ENCODE measurements at regions not wholly inside any gene's neighbourhood (a gene's known extent, or its start where the extent isn't known, plus 50 kb on each side); places are given as distances from the start of the nearest gene placed in this dataset.

- DNase-seq: no peak
Measured at GRCh38 chr10:8233832-8234259, 179.4 kb downstream of the GATA3 start.

- no peak for DNase-seq
Measured at GRCh38 chr10:8235253-8236027, 181.0 kb downstream of the GATA3 start.

GRCh38 chr10:8238986-8239385 lies 184.5 kb downstream of the GATA3 start:
- DNase-seq: no peak

- DNase-seq: no peak
Measured at GRCh38 chr10:8240861-8241260, 186.4 kb downstream of the GATA3 start.

- DNase-seq: no peak
Measured at GRCh38 chr10:8242295-8242872, 187.9 kb downstream of the GATA3 start.

- DNase-seq: no peak
Measured at GRCh38 chr10:8245131-8245813, 190.8 kb downstream of the GATA3 start.

GRCh38 chr10:8245814-8246142 lies 191.3 kb downstream of the GATA3 start:
- DNase-seq: no peak

GRCh38 chr10:8246548-8246947 lies 192.1 kb downstream of the GATA3 start:
- DNase-seq: no peak

GRCh38 chr10:8247191-8247590 lies 192.7 kb downstream of the GATA3 start:
- no peak for DNase-seq

- no peak for DNase-seq
Measured at GRCh38 chr10:8248868-8249267, 194.4 kb downstream of the GATA3 start.

GRCh38 chr10:8254350-8254749 lies 199.9 kb downstream of the GATA3 start:
- no peak for DNase-seq

GRCh38 chr10:8255301-8255700 lies 200.8 kb downstream of the GATA3 start:
- DNase-seq: no peak

- no peak for DNase-seq
Measured at GRCh38 chr10:8260645-8261044, 206.2 kb downstream of the GATA3 start.

- DNase-seq: no peak
Measured at GRCh38 chr10:8262317-8262716, 207.8 kb downstream of the GATA3 start.

GRCh38 chr10:8269976-8270375 lies 215.5 kb downstream of the GATA3 start:
- DNase-seq: no peak

- DNase-seq: no peak
Measured at GRCh38 chr10:8272794-8273425, 218.4 kb downstream of the GATA3 start.

GRCh38 chr10:8273749-8274148 lies 219.3 kb downstream of the GATA3 start:
- DNase-seq: no peak

GRCh38 chr10:8275911-8276310 lies 221.4 kb downstream of the GATA3 start:
- peak; percentile 1 for DNase-seq

- DNase-seq: no peak
Measured at GRCh38 chr10:8278099-8278498, 223.6 kb downstream of the GATA3 start.

- DNase-seq: no peak
Measured at GRCh38 chr10:8279598-8279997, 225.1 kb downstream of the GATA3 start.

- no peak for DNase-seq
Measured at GRCh38 chr10:8280946-8281345, 226.5 kb downstream of the GATA3 start.

- no peak for DNase-seq
Measured at GRCh38 chr10:8282340-8282739, 227.9 kb downstream of the GATA3 start.

- no peak for DNase-seq
Measured at GRCh38 chr10:8283166-8283905, 228.8 kb downstream of the GATA3 start.
